D341Med (cell line): ENCODE measurements at regions not wholly inside any gene's neighbourhood (a gene's known extent, or its start where the extent isn't known, plus 50 kb on each side); places are given as distances from the start of the nearest gene placed in this dataset.

ENCODE experiments used
- DNase-seq: peaks from one replicate; pipeline ENCODE4 v3.0.0; 2012; ENCODE audit warnings: low spot score

DNA sequence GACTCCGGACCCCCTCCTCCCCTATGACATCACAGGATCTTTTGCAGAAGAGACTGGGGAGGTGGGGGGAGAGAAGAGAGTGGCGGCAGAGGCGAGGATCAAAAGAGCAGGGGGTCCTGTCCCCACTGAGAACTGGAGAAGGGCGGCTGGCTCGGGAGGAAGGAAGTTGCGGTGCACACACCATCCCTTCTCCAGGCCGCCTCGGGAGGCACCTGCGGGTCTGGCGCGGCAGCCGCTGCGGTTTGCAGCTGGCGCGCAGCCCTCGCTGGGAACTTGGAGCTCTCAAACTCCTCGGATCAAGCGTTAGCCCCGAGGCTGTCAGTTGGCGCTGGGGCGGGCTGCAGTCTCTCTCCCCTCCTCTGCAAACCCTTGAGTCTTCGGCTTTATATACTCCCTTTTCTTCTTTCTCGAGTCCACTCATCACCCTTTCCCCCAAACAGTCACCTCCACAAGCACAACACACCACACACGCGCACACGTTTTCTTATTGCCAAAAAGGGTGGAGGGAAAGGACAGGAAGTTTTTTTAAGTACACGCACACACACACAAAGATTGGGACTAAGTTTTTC is 180.7 kb downstream of the TBXT start:
- DNase-seq = no peak

GRCh38 chr6:165986311-165986913 is 181.2 kb downstream of the TBXT start:
- no peak for DNase-seq

- DNase-seq = no peak
Measured at GRCh38 chr6:165985806-165986299, 181.8 kb downstream of the TBXT start.

GRCh38 chr6:165985281-165985805 is 182.3 kb downstream of the TBXT start:
- DNase-seq = no peak

DNA sequence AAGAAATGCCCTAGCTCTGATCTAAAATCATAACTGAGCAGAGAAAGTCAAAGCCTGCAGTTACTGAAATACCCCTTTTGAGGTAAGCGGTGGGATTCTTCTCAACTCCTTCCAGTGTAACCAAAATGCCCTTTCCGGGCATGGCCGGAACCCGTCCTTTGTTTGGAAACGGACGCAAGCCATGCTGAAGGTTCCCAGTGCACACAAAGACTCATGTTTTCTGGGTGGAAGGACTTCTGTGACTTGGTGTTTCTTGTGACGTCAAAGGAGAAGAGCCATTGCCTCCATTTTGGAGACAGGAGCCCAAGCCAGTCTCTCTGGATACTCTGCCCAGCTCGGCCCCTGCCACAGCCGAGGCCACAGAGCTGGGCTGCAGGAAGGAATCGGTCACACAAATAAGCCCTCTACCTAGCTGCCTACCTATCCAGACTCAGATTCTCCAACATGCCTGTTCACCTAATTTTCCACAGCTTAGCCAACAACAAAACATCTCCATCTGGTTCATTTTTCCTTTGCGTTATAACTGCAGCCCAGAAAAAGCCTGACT is 182.8 kb downstream of the TBXT start:
- no peak for DNase-seq

- DNase-seq = no peak
Measured at GRCh38 chr6:165983112-165984072, 184.3 kb downstream of the TBXT start.

DNA sequence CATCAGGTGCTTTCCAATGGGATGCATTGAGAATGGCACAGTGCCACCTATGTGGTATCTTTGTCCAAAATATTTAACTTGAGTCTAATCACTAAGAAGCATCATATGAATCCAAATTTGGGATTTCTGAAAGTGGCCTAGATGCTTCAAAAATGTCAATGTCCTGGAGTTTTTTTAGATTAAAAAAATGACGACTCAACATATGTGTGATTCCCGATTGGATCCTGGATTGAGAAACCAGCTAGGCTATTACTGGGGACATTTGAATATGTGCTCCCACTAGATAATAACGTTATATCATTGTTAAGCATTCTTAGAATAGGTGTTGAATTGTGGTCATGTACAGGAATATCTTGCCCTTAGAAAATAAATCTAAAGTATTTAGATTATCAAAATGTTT is 189.2 kb downstream of the TBXT start:
- DNase-seq = no peak

GRCh38 chr6:165976684-165977083 is 191.0 kb downstream of the TBXT start:
- DNase-seq = no peak

GRCh38 chr6:165974817-165975216 is 192.8 kb downstream of the TBXT start:
- no peak for DNase-seq

- no peak for DNase-seq
Measured at GRCh38 chr6:165973473-165973872, 194.2 kb downstream of the TBXT start.

- no peak for DNase-seq
Measured at GRCh38 chr6:165972139-165972802, 195.4 kb downstream of the TBXT start.

GRCh38 chr6:165971202-165971601 is 196.4 kb downstream of the TBXT start:
- no peak for DNase-seq

DNA sequence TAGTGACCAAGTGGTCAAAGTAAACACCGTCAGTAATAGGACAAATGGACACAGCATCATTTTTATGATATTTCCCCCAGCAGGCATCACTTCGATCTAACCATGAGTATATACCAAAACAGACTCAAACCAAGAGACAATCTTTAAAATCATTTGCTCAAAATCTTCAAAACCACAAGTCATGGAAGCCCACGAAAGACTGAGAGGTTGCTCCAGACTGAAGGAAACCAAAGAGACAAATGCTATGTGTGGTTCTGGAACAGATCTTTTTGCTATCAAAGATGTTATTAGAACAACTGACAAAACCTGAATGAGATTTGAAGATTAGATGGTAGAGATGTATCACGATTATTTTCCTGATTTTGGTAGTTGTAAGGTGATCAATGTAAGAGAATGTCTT is 197.7 kb downstream of the TBXT start:
- no peak for DNase-seq

DNA sequence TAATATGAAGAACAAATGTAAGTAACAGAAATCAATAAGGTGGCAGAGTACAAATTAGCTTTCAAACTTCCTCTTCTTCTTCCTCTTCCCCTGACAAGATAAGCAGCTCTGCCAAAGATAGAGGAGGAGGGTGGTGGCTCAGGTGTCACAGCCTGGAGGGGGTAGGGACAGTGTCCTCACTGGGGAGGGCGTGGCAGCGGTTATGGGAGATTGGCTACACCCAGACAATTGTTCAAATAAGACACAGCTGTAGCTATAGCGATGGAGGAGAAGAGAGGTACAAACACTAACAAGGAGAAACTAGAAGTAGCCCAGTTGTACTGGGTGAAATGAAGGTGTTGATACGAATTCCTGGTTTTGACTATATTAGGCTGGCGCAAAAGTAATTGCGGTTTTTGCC is 198.5 kb downstream of the TBXT start:
- no peak for DNase-seq

- no peak for DNase-seq
Measured at GRCh38 chr6:165968408-165968807, 199.2 kb downstream of the TBXT start.

DNA sequence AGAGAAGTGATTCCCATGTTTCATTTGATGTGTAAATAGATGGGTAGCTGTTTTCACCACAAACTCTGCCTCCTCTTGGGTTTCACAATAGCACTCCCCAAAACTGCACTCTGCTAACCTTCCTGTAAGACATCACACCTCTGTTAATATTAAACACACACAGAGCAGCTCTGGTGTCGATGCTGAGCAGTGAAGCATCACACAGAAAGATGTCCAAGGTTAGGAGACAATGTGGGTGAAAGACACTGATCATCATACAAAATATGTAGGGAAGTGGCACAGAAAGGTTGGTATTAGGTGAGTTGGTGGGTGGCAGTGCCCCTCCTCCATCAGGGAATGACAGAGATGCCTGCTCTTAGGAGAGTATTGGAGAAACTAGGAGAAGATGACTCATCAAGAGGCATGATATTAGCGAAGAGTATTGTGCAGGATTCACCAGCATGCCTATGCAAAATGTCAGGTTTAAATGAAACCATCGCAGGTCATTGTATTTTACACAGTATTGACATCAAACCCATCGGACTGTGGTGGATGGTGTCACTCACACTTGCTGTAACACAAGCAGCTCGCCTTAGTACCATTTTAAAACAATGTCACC is 199.7 kb downstream of the TBXT start:
- no peak for DNase-seq

GRCh38 chr6:165963750-165964149 is 203.9 kb downstream of the TBXT start:
- DNase-seq = no peak

GRCh38 chr6:165962366-165962765 is 205.3 kb downstream of the TBXT start:
- no peak for DNase-seq

- no peak for DNase-seq
Measured at GRCh38 chr6:165961233-165961632, 206.4 kb downstream of the TBXT start.

- DNase-seq = no peak
Measured at GRCh38 chr6:165960695-165961094, 207.0 kb downstream of the TBXT start.

- no peak for DNase-seq
Measured at GRCh38 chr6:165959627-165960026, 208.0 kb downstream of the TBXT start.
